ENCODE measurements at regions not wholly inside any gene's neighbourhood (a gene's known extent, or its start where the extent isn't known, plus 50 kb on each side); places are given as distances from the start of the nearest gene placed in this dataset.

- TF ChIP-seq CTCF (conservative IDR thresholded peaks at IDR 0.05) (no peak), EZH2 (IDR thresholded peaks at IDR 0.05; ENCODE audit: low read depth) (no peak)
Measured at GRCh38 chr13:109521719-109522118, 264.7 kb downstream of the IRS2 start.
